Breast epithelium (tissue), 3 donors: ENCODE measurements at regions not wholly inside any gene's neighbourhood (a gene's known extent, or its start where the extent isn't known, plus 50 kb on each side); places are given as distances from the start of the nearest gene placed in this dataset.

Experiments
- POLR2AphosphoS5 ChIP-seq, 3 donors: sonication (generic); formaldehyde crosslinking; IDR thresholded peaks; one replicate each; pipeline ENCODE4 v1.6.1; 2017; ENCODE audit warnings: antibody characterized with exemption in 3 of 3
- TF ChIP-seq, protein P1 (sequence below), 3 donors: fragments of 450-650 bp; IDR thresholded peaks; one replicate each; pipeline ENCODE4 v1.5.1; 2016 to 2017; ENCODE audit warnings: antibody characterized with exemption in 3 of 3, mild to moderate bottlenecking in 3 of 3, moderate library complexity in 3 of 3

DNA sequence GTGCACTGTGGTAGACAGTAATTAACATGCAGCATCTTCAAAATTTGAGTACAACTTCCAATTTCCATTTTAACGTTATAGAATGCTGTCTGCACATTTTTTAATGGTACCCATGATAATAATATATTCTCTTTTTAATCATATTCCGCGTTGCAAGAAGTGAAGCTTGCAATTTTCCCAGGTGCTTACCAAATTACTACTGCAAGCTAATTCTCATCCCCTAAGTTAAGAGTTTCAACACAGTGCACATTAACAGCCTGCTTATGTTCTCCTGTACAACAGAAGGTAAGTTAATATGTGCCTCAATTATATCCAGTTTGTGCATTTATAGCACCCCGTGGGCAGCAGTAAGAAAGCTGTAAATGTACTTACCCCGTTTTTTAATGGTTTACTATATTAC, 132.9 kb downstream of the CBLN2 start:
- TF ChIP-seq, protein P1, sequence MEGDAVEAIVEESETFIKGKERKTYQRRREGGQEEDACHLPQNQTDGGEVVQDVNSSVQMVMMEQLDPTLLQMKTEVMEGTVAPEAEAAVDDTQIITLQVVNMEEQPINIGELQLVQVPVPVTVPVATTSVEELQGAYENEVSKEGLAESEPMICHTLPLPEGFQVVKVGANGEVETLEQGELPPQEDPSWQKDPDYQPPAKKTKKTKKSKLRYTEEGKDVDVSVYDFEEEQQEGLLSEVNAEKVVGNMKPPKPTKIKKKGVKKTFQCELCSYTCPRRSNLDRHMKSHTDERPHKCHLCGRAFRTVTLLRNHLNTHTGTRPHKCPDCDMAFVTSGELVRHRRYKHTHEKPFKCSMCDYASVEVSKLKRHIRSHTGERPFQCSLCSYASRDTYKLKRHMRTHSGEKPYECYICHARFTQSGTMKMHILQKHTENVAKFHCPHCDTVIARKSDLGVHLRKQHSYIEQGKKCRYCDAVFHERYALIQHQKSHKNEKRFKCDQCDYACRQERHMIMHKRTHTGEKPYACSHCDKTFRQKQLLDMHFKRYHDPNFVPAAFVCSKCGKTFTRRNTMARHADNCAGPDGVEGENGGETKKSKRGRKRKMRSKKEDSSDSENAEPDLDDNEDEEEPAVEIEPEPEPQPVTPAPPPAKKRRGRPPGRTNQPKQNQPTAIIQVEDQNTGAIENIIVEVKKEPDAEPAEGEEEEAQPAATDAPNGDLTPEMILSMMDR (IDR thresholded peaks at IDR 0.05) = no peak
- TF ChIP-seq POLR2AphosphoS5 (IDR thresholded peaks at IDR 0.05) = no peak
